Mesendoderm (in vitro differentiated cells): ENCODE measurements at regions not wholly inside any gene's neighbourhood (a gene's known extent, or its start where the extent isn't known, plus 50 kb on each side); places are given as distances from the start of the nearest gene placed in this dataset. TPM values are rescaled to one million over a fixed set of nuclear protein-coding genes. Genes with fewer than 3 reads are reported as not detected.

Source experiments
- DNase-seq: peaks from one replicate; pipeline ENCODE4 v3.0.0; 2013
- H2AK5ac ChIP-seq: 2 replicates; pipeline ENCODE4 v1.6.1; 2013; ENCODE audit warnings: low read length, inconsistent platforms
- H2BK120ac ChIP-seq: 2 replicates; pipeline ENCODE4 v1.6.1; 2013; ENCODE audit warnings: low read depth, mild to moderate bottlenecking, low read length, moderate library complexity, mixed read lengths
- H2BK15ac ChIP-seq: replicated peaks from 2 replicates; pipeline ENCODE4 v1.6.1; 2013; ENCODE audit warnings: low read depth, mild to moderate bottlenecking, moderate library complexity
- H2BK5ac ChIP-seq: 2 replicates; pipeline ENCODE4 v1.6.1; 2013; ENCODE audit warnings: low read length, inconsistent platforms
- H3K18ac ChIP-seq: 2 replicates; pipeline ENCODE4 v1.6.1; 2013; ENCODE audit warnings: mild to moderate bottlenecking, low read length, mixed read lengths
- H3K23ac ChIP-seq: one replicate; pipeline ENCODE4 v1.6.1; 2013; ENCODE audit warnings: low read length
- H3K27ac ChIP-seq: 2 replicates; pipeline ENCODE4 v1.5.1; 2013; ENCODE audit warnings: low read depth, mild to moderate bottlenecking, inconsistent platforms, low read length, moderate library complexity
- H3K27me3 ChIP-seq: 2 replicates; pipeline ENCODE4 v1.6.1; 2013; ENCODE audit warnings: low read length, control low read depth, mild to moderate bottlenecking, inconsistent platforms; ENCODE audit not compliant: insufficient read depth, poor library complexity
- H3K36me3 ChIP-seq: 2 replicates; pipeline ENCODE4 v1.6.1; 2013; ENCODE audit warnings: low read length, inconsistent platforms; ENCODE audit not compliant: control insufficient read depth, insufficient read depth
- H3K4ac ChIP-seq: one replicate; pipeline ENCODE4 v1.6.1; 2013; ENCODE audit warnings: low read depth, mild to moderate bottlenecking, low read length, moderate library complexity
- H3K4me1 ChIP-seq: 2 replicates; pipeline ENCODE4 v1.6.1; 2013; ENCODE audit warnings: low read depth, low read length, inconsistent platforms; ENCODE audit not compliant: control insufficient read depth
- H3K4me2 ChIP-seq: 2 replicates; pipeline ENCODE4 v1.6.1; 2013; ENCODE audit warnings: low read length
- H3K4me3 ChIP-seq: 2 replicates; pipeline ENCODE4 v1.5.1; 2013; ENCODE audit warnings: mild to moderate bottlenecking, low read length
- H3K56ac ChIP-seq: one replicate; pipeline ENCODE4 v1.6.1; 2013; ENCODE audit warnings: low read length
- H3K79me1 ChIP-seq: 2 replicates; pipeline ENCODE4 v1.6.1; 2013; ENCODE audit warnings: low read length, inconsistent platforms
- H3K79me2 ChIP-seq: 2 replicates; pipeline ENCODE4 v1.6.1; 2013; ENCODE audit warnings: mild to moderate bottlenecking, low read length; ENCODE audit not compliant: control insufficient read depth, insufficient read depth
- H3K9ac ChIP-seq: 2 replicates; pipeline ENCODE4 v1.6.1; 2013; ENCODE audit warnings: low read length, inconsistent platforms
- H4K5ac ChIP-seq: one replicate; pipeline ENCODE4 v1.6.1; 2013; ENCODE audit warnings: low read length
- H4K8ac ChIP-seq: one replicate; pipeline ENCODE4 v1.6.1; 2013; ENCODE audit warnings: low read depth, mild to moderate bottlenecking, control low read depth, low read length, moderate library complexity
- WGBS: extraction: QIAGEN DNeasy Blood & Tissue Kit; methylation state at CpG from one replicate; pipeline ENCODE4 v1.1.7; 2013; ENCODE audit warnings: low lambda C conversion rate, missing lambda C conversion rate; ENCODE audit not compliant: insufficient coverage; ENCODE audit errors: extremely low coverage; 5-methylcytosine and 5-hydroxymethylcytosine counted together
- small RNA-seq: library from polyadenylated mRNA; stranded (forward); fragments of <200 nt; extraction: miRNeasy Mini kit (QIAGEN cat#:217004); gene quantifications from one replicate; pipeline ENCODE3, GENCODE V24; 2013; ENCODE audit not compliant: insufficient read depth

DNA sequence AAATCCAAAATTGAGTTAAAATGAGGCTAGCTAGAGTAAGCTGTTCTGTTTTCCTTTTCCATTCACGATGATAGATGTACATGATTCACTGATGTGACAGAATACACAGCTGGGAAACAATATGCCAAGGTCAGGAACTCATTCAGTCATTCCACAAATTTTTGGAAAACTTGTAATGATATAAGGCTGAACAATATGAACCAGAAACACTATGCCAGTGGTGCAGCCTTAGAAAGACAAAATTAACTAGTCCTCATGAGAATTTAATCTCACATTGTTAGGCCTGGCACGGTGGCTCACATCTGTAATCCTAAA, 50.0 kb upstream of the NDST3 start:
- H2BK120ac ChIP-seq, result no peak overlapping the region
- no peaks in the 10 kb centered on the region for H3K27me3 ChIP-seq
- H2BK15ac ChIP-seq, result no peak overlapping the region
- no peaks in the 10 kb centered on the region for H3K79me1 ChIP-seq
- no CpG with 5 or more reads among the region's 2 CpGs for WGBS
- no peak overlapping the region for H3K4me3 ChIP-seq
- no peak overlapping the region for H3K4ac ChIP-seq
- H3K4me2 ChIP-seq, result no peak overlapping the region
- H3K36me3 ChIP-seq, result no peaks in the 10 kb centered on the region
- H3K23ac ChIP-seq, result no peak overlapping the region
- no peak overlapping the region for H3K9ac ChIP-seq
- H2BK5ac ChIP-seq, result no peak overlapping the region
- no peaks in the 10 kb centered on the region for H3K79me2 ChIP-seq
- no peak overlapping the region for H3K18ac ChIP-seq
- no peaks in the 10 kb centered on the region for H3K4me1 ChIP-seq
- H4K8ac ChIP-seq, result no peak overlapping the region
- H4K5ac ChIP-seq, result no peak overlapping the region
- no peak overlapping the region for H3K27ac ChIP-seq
- DNase-seq, result no peak
- no peak overlapping the region for H3K56ac ChIP-seq
- no peak overlapping the region for H2AK5ac ChIP-seq

Small RNA genes lying in the stretch of these regions (small RNA-seq; reads per million reads assigned to genes)
- not detected for gene AC107399.1
